Muscle layer of duodenum (tissue), 2 donors: ENCODE measurements at regions not wholly inside any gene's neighbourhood (a gene's known extent, or its start where the extent isn't known, plus 50 kb on each side); places are given as distances from the start of the nearest gene placed in this dataset.
"Not testable (repeated sequence)": the region's sequence is repeated elsewhere in the genome, so short reads cannot be mapped to it uniquely, and the experiment has no call there.

Experiments
- H3K27ac ChIP-seq: one replicate; pipeline ENCODE4 v1.7.0; 2013; ENCODE audit warnings: mild to moderate bottlenecking, low read length
- H3K27me3 ChIP-seq: one replicate; pipeline ENCODE4 v1.7.0; 2013; ENCODE audit warnings: low read depth, mild to moderate bottlenecking, control low read depth, low read length
- H3K36me3 ChIP-seq, 2 donors: one replicate each; pipeline ENCODE4 v1.7.0; 2013; ENCODE audit warnings: low read length in 2 of 2, control low read depth in 1 of 2, mild to moderate bottlenecking in 1 of 2; ENCODE audit not compliant: insufficient read depth in 2 of 2, control insufficient read depth in 1 of 2
- H3K4me1 ChIP-seq, 2 donors: one replicate each; pipeline ENCODE4 v1.7.0; 2013; ENCODE audit warnings: low read length in 2 of 2, mild to moderate bottlenecking in 2 of 2, control low read depth in 1 of 2, moderate library complexity in 1 of 2; ENCODE audit not compliant: insufficient read depth in 2 of 2, control insufficient read depth in 1 of 2
- H3K4me3 ChIP-seq, 2 donors: one replicate each; pipeline ENCODE4 v1.7.0; 2013; ENCODE audit warnings: low read length in 2 of 2, low read depth in 1 of 2, mild to moderate bottlenecking in 1 of 2
- H3K9me3 ChIP-seq, 2 donors: one replicate each; pipeline ENCODE4 v1.7.0; 2013; ENCODE audit warnings: low read length in 2 of 2, control low read depth in 1 of 2, mild to moderate bottlenecking in 1 of 2; ENCODE audit not compliant: control insufficient read depth in 1 of 2
- donor health status: healthy.

DNA sequence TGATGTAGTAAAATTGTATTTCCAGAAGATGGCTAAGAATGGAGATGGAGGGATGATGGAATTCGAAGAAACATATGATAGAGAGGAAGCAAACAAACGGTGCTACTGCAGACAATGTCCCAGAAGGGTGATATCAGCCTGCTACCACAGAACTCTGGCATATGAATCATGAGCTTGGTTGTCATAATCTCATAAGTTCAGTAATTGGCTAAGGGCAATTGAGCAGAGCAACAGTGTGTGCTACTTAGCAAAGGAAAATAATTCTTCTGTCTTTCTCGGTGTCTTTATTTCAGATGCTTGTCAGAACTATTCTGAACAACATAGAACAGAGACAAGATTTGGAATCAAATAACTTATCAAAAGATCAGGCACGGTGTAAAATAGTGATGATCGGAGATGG, 407.3 kb downstream of the GBE1 start:
- Histone ChIP-seq H3K9me3 (no peaks in the 10 kb centered on the region), H3K4me1 (no peaks in the 10 kb centered on the region), H3K4me3 (no peak overlapping the region), H3K27ac (no peak overlapping the region), H3K36me3 (no peaks in the 10 kb centered on the region), H3K27me3 (no peaks in the 10 kb centered on the region)

DNA sequence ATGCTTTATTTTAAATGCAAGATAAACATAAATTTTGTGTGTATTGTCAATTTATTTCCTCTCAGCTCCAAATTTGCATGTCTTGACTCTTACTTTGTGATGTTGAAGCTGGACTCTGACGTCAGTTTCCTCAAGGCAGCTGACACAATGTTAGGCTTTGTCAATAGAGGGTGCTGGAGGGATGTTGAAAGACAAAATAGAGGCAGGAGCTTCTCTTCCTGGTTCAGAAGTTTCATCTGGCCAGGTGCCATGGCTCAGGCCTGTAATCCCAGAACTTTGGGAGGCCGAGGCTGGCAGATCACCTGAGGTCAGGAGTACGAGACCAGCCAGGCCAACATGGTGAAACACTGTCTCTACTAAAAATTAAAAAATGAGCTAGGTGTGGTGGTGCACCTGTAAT, 408.6 kb downstream of the GBE1 start:
- Histone ChIP-seq H3K36me3 (no peaks in the 10 kb centered on the region), H3K27ac (no peak overlapping the region)

DNA sequence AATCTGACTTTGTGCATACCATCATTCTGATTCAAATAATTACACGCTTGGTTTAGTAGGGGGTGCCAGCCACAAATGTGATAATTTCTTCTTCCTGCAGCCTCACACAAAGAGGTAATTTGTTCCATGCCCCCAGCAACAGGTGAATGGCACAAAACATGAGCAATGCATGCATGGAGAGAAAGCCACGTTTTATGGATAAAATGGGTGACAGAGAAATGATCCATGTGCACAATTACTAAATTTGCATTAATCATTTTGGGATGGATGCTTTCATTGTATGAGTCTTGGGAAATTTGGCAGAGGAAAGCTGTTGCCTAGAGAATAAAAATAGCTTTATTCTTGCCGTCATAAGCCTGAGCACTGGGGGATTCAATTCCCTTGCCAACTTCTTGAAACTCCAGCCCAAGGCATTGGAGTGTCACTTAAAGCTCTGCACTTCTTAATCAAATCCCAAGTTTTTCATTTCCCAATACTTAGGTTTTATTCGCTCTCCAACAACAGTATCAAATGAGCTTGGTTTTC, 411.6 kb downstream of the GBE1 start:
- Histone ChIP-seq H3K9me3 (no peaks in the 10 kb centered on the region), H3K27ac (no peak overlapping the region), H3K36me3 (no peaks in the 10 kb centered on the region), H3K27me3 (no peaks in the 10 kb centered on the region), H3K4me3 (no peak overlapping the region), H3K4me1 (no peaks in the 10 kb centered on the region)

More for the DNA sequence above, 408.6 kb downstream of the GBE1 start:
- no peaks in the 10 kb centered on the region for H3K9me3 ChIP-seq
- no peaks in the 10 kb centered on the region for H3K27me3 ChIP-seq
- no peaks in the 10 kb centered on the region for H3K4me1 ChIP-seq
- H3K4me3 ChIP-seq: no peak overlapping the region

DNA sequence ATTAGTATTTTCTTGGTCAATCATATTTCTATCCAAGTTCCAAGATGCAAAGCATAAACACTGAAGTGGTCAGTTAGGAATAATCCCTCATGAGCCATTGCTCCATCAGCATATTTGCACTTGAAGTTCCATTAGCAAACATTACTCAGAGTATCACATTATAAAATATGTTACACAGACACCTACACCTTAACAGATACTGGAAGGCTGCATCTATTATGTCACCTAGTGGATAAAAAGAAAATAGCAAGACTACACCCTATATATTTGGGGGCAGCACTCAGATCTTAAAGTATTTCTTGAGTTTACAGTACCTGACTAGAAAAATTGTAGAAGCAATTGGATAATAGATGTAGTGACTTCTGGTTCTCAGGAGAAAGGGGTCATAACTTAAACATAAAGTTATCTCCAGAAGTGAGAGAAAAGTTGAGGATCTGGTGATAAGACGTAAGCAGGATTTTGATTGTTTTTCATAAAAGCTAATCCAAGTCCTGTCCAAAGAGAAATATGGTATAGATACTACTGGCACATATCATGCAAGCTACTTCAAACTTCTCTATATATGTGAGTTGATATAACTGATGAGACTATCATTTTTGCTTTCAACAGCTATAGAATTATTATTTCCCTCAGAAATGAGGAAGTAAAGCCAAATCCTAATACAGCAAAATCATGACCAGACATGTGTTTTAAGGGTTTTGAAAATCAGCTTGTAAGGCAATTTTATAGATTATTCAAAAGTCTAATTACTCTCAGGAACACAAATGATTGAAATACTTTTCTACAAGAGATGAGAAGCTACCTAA, 422.2 kb downstream of the GBE1 start:
- no peaks in the 10 kb centered on the region for H3K9me3 ChIP-seq
- no peaks in the 10 kb centered on the region for H3K27me3 ChIP-seq
- no peak overlapping the region for H3K4me3 ChIP-seq
- H3K36me3 ChIP-seq: no peaks in the 10 kb centered on the region
- no peaks in the 10 kb centered on the region for H3K4me1 ChIP-seq
- H3K27ac ChIP-seq: no peak overlapping the region

DNA sequence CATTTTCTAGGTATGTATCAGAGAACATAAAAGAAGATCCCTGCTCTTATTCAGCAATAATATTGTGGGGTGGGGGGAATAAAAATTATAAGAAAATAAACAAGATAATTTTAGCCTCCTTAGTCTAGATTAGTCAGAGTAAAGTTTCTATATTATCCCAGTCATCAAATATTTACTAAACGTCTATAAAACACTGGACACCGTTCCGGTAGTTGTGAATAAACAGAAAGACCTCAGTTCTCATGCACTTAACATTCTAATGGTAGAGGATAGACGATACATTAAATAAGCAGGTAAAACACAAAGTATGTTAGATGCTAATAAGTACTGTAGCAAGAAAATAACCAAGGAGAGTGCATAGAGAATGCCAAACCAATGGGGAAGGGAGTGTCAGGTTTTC, 425.0 kb downstream of the GBE1 start:
- no peaks in the 10 kb centered on the region for H3K4me1 ChIP-seq
- H3K27me3 ChIP-seq: no peaks in the 10 kb centered on the region
- no peak overlapping the region for H3K27ac ChIP-seq
- H3K4me3 ChIP-seq: no peak overlapping the region
- no peaks in the 10 kb centered on the region for H3K36me3 ChIP-seq
- no peaks in the 10 kb centered on the region for H3K9me3 ChIP-seq

DNA sequence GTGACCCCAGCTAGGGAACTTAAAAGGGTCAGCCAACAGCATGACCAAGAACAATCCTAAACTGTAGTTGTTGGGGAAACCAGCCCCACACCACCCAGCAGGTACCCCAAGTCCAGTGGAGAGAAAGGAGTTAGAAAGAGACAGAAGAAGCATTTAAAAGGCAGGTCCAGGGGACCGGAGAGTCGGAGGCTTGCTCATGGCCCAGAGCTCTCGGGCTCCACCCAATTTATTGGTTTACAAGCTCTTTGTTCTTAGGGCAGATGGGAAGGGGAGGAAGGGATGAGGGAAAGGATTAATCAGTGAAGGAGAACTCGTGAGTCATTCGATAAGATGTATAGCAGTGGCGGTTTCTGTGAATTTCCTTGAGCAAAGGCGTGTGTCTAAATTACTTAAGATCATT, 431.6 kb downstream of the GBE1 start:
- H3K36me3 ChIP-seq, H3K27me3 ChIP-seq, H3K4me1 ChIP-seq, H3K9me3 ChIP-seq, H3K4me3 ChIP-seq, H3K27ac ChIP-seq: not testable (repeated sequence)

DNA sequence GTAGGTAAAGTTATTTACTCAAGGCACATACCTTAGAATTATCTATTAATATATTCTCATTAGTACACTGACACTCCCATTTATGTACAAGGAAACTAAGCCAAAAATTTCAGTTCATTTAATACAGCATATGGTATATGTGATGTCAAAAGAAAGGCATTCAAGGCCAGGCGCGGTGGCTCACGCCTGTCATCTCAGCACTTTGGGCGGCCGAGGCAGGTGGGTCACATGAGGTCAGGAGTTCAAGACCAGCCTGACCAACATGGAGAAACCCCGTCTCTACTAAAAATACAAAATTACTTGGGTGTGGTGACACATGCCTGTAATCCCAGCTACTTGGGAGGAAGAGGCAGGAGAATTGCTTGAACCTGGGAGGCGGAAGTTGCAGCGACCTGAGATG, 435.2 kb downstream of the GBE1 start:
- no peaks in the 10 kb centered on the region for H3K36me3 ChIP-seq
- no peaks in the 10 kb centered on the region for H3K4me1 ChIP-seq
- no peaks in the 10 kb centered on the region for H3K9me3 ChIP-seq
- H3K4me3 ChIP-seq: no peak overlapping the region
- H3K27ac ChIP-seq: no peak overlapping the region
- no peaks in the 10 kb centered on the region for H3K27me3 ChIP-seq

DNA sequence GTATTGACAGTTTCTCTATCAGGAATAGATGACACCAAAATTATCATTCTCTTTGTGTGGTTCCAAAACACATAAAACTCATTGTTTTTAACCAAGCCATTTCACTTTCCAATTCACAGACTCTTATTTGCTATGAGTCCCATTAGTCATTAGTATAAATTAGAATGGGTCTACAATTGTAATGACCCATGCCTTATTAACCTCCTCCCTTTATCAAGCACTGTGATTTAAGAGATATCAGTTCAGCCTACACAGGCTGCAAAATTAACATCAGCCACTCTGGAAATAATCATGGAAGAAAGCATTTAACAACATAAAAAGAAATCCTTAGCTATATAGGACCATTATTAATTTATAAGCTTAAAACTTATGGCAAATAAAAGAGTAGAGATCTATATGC, 440.6 kb downstream of the GBE1 start:
- H3K36me3 ChIP-seq: no peaks in the 10 kb centered on the region

DNA sequence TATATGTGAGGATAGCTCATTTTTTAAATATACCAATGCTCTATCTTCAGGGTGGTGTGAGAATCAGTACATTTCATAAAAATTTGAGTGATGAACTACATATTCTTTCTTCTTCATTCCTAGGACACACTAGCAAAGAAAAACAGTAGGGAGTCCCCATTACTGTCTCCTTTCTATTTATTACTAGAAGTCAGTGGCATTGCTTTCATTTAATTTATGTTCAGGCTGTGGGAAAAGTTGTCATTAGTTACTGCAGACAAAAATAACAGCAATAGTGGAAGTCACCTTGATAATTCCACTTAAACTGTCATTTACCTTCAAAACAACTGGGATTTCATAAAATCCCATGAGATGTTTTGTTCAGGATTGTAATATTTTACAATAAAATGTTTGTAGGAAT, 446.4 kb downstream of the GBE1 start:
- H3K4me3 ChIP-seq: no peak overlapping the region
- H3K27ac ChIP-seq: no peak overlapping the region
- no peaks in the 10 kb centered on the region for H3K4me1 ChIP-seq
- H3K36me3 ChIP-seq: no peaks in the 10 kb centered on the region
- H3K9me3 ChIP-seq: no peaks in the 10 kb centered on the region
- H3K27me3 ChIP-seq: no peaks in the 10 kb centered on the region

More for the DNA sequence above, 440.6 kb downstream of the GBE1 start:
- no peaks in the 10 kb centered on the region for H3K4me1 ChIP-seq
- no peaks in the 10 kb centered on the region for H3K27me3 ChIP-seq
- no peak overlapping the region for H3K27ac ChIP-seq
- no peaks in the 10 kb centered on the region for H3K9me3 ChIP-seq
- no peak overlapping the region for H3K4me3 ChIP-seq

DNA sequence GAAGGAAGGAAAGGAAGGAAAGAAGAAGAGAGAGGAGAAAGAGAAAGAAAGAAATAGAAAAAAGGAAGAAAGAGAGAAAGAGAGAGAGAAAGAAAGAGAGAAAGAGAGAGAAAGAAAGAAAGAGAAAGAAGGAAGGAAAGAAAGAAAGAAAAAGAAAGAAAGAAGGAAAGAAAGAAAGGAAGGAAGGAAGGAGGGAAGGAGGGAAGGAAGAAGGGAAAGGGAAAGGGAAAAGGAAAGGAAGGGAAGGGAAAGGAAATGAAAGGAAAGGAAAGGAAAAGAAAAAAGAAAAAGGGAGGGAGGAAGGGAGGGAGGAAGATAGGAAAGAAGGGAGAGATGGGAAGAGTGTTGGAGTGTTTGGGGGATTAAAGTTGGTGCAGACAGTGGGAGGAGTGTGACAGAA, 450.1 kb downstream of the GBE1 start:
- Histone ChIP-seq H3K4me1 (no peaks in the 10 kb centered on the region), H3K36me3 (no peaks in the 10 kb centered on the region), H3K27ac (no peak overlapping the region), H3K9me3 (no peaks in the 10 kb centered on the region), H3K27me3 (no peaks in the 10 kb centered on the region), H3K4me3 (no peak overlapping the region)

DNA sequence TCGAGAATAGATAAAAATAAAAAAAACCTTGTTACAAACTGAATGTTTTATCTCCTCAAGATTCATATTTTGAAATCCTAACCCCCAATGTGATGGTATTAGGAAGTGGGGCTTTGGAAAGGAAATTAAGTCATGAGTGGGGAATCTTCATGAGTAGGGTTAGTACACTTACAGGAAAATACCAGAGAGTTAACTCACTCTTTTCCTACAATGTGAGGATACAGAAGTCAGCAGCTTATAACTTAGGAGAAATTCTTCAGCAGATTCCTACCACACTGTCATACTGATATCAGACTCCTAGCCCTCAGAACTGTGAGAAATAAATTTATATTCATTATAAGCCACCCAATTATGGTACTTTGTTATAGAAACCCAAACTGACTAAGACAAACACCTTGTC, 453.1 kb downstream of the GBE1 start:
- no peaks in the 10 kb centered on the region for H3K9me3 ChIP-seq
- H3K27me3 ChIP-seq: no peaks in the 10 kb centered on the region
- no peak overlapping the region for H3K4me3 ChIP-seq
- no peaks in the 10 kb centered on the region for H3K36me3 ChIP-seq
- no peak overlapping the region for H3K27ac ChIP-seq
- no peaks in the 10 kb centered on the region for H3K4me1 ChIP-seq

DNA sequence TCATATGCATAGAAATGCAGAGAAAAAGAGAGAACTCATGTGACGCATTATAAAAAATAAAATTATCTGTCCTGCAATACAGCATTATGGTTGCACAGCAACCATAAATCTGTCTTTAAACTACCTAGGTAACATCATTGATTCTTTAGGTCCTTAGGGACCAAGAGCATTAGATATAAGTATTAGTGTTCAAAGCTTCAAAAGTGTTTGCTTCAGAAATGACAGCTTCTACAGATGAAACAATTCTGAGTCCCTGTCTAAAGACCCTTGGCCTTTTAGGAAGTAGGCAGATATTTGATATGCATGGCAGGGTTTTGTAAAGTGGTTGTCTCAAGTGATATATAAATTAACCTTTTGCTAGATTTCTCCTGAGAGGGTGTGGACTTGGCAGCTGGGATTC, 454.2 kb downstream of the GBE1 start:
- H3K27me3 ChIP-seq: no peaks in the 10 kb centered on the region
- peaks cover 0 to under 1% of the 10 kb centered on the region in 2 donors for H3K4me1 ChIP-seq
- no peak overlapping the region for H3K27ac ChIP-seq
- H3K4me3 ChIP-seq: no peak overlapping the region
- H3K36me3 ChIP-seq: no peaks in the 10 kb centered on the region
- H3K9me3 ChIP-seq: no peaks in the 10 kb centered on the region
